GM21529 (cell line): ENCODE measurements at regions not wholly inside any gene's neighbourhood (a gene's known extent, or its start where the extent isn't known, plus 50 kb on each side); places are given as distances from the start of the nearest gene placed in this dataset.
"Not testable (repeated sequence)": the region's sequence is repeated elsewhere in the genome, so short reads cannot be mapped to it uniquely, and the experiment has no call there.

Experiments used
- ATAC-seq: cut with Tn5 transposase; IDR thresholded peaks from one replicate; pipeline ENCODE4 v1.9.1; 2021; ENCODE audit not compliant: unreplicated experiment

GRCh38 chr16:87207509-87207908 is 109.7 kb downstream of the C16orf95 start:
- no peak for ATAC-seq

- ATAC-seq: no peak
Measured at GRCh38 chr16:87207965-87208364, 109.2 kb downstream of the C16orf95 start.

- not testable (repeated sequence) for ATAC-seq
Measured at GRCh38 chr16:87208968-87209367, 108.2 kb downstream of the C16orf95 start.

GRCh38 chr16:87209808-87210512 is 107.2 kb downstream of the C16orf95 start:
- ATAC-seq: no peak

GRCh38 chr16:87210894-87211293 is 106.3 kb downstream of the C16orf95 start:
- no peak for ATAC-seq

GRCh38 chr16:87212026-87212425 is 105.2 kb downstream of the C16orf95 start:
- no peak for ATAC-seq

- ATAC-seq: no peak
Measured at GRCh38 chr16:87213536-87213935, 103.7 kb downstream of the C16orf95 start.

GRCh38 chr16:87216148-87216840 is 100.9 kb downstream of the C16orf95 start:
- no peak for ATAC-seq

- no peak for ATAC-seq
Measured at GRCh38 chr16:87216841-87217275, 100.3 kb downstream of the C16orf95 start.

GRCh38 chr16:87217802-87218201 is 99.4 kb downstream of the C16orf95 start:
- ATAC-seq: not testable (repeated sequence)

GRCh38 chr16:87218281-87219055 is 98.7 kb downstream of the C16orf95 start:
- ATAC-seq: no peak

GRCh38 chr16:87219287-87219909 is 97.8 kb downstream of the C16orf95 start:
- no peak for ATAC-seq

- ATAC-seq: no peak
Measured at GRCh38 chr16:87221633-87222032, 95.6 kb downstream of the C16orf95 start.

GRCh38 chr16:87222335-87222734 is 94.9 kb downstream of the C16orf95 start:
- no peak for ATAC-seq

GRCh38 chr16:87223656-87224248 is 93.4 kb downstream of the C16orf95 start:
- no peak for ATAC-seq

- ATAC-seq: no peak
Measured at GRCh38 chr16:87226926-87227295, 90.3 kb downstream of the C16orf95 start.

- no peak for ATAC-seq
Measured at GRCh38 chr16:87227296-87227951, 89.8 kb downstream of the C16orf95 start.

- ATAC-seq: no peak
Measured at GRCh38 chr16:87228363-87228762, 88.8 kb downstream of the C16orf95 start.

GRCh38 chr16:87229230-87230188 is 87.7 kb downstream of the C16orf95 start:
- no peak for ATAC-seq
